SK-N-SH (cell line): ENCODE measurements at regions not wholly inside any gene's neighbourhood (a gene's known extent, or its start where the extent isn't known, plus 50 kb on each side); places are given as distances from the start of the nearest gene placed in this dataset.

ENCODE experiments used
- CTCF ChIP-seq: fragments of 200-600 bp; sonication (generic); IDR thresholded peaks from 2 replicates; pipeline ENCODE4 v1.6.1; 2017; ENCODE audit warnings: antibody characterized with exemption, mild to moderate bottlenecking, moderate library complexity
- POLR2AphosphoS5 ChIP-seq: IDR thresholded peaks from 2 replicates; pipeline ENCODE4 v1.6.1; 2012; ENCODE audit warnings: low read depth, low read length
- TEAD4 ChIP-seq: IDR thresholded peaks from 2 replicates; pipeline ENCODE4 v1.4.0; 2012; ENCODE audit warnings: mild to moderate bottlenecking, borderline replicate concordance; ENCODE audit not compliant: insufficient read depth

DNA sequence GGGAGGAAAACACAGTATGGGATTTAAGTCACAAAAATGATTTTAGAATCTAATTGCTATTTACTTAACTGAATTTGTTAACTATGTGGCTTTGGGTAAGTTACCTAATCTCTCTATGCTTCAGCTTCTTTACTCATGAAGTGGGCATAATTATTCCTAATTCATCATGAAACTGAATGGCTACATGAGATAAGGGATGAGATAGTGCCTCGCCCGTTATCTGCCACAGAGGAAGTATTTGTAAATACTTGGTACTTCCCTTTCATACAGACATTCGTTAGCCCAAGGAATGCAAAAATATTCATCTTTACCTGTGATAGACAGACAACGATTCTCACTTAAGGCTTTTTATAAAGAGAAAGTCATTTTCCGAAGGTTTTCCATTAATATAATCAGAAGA is 221.2 kb upstream of the BLID start:
- no peak for TF ChIP-seq CTCF
- no peak for TF ChIP-seq POLR2AphosphoS5
- TF ChIP-seq TEAD4 = no peak
